Spinal cord (tissue), 9 donors: ENCODE measurements at regions not wholly inside any gene's neighbourhood (a gene's known extent, or its start where the extent isn't known, plus 50 kb on each side); places are given as distances from the start of the nearest gene placed in this dataset.

Experiments
- DNase-seq, 6 donors: peaks; one replicate each; pipeline versions ENCODE4 v3.0.0 to v3.0.0-alpha.2; 2013 to 2015; ENCODE audit warnings: low spot score in 6 of 6, low read depth in 4 of 6
- H3K27ac ChIP-seq: one replicate; pipeline ENCODE4 v1.5.1; 2013; ENCODE audit warnings: low read depth, low read length, control low read depth
- H3K27me3 ChIP-seq: one replicate; pipeline ENCODE4 v1.6.1; 2013; ENCODE audit warnings: low read length; ENCODE audit not compliant: control insufficient read depth, insufficient read depth
- H3K36me3 ChIP-seq: one replicate; pipeline ENCODE4 v1.6.1; 2013; ENCODE audit warnings: low read length; ENCODE audit not compliant: control insufficient read depth, insufficient read depth
- H3K4me1 ChIP-seq: one replicate; pipeline ENCODE4 v1.6.1; 2013; ENCODE audit warnings: low read length; ENCODE audit not compliant: control insufficient read depth, insufficient read depth
- H3K4me3 ChIP-seq: one replicate; pipeline ENCODE4 v1.5.1; 2013; ENCODE audit warnings: low read depth, low read length, control low read depth
- H3K9me3 ChIP-seq: one replicate; pipeline ENCODE4 v1.6.1; 2013; ENCODE audit warnings: low read length; ENCODE audit not compliant: control insufficient read depth, insufficient read depth
- WGBS: methylation state at CpG from one replicate; pipeline ENCODE4 v1.1.5; 2013; ENCODE audit warnings: missing lambda C conversion rate; ENCODE audit not compliant: insufficient coverage; 5-methylcytosine and 5-hydroxymethylcytosine counted together
- donor health status: healthy.

DNA sequence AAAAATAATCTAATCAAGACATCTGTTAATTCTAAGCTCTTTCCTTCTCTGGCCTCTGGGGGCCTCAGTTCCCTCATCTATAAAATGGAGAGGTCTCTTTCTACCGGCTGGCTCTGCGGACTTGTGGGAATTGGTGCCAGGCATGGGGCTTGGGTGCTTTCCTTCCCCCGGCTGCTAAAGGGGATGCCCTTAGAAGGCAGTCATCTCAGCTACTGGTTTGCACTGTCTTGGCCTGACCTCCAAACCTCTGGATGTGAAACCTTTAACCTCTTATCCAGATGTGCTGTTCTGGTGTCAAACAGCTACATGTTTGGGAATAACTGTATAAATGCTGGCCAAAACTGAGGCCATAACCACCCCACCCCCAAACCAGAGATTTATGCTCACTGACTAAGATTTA is 320.0 kb downstream of the RPS24 start:
- 60% methylated on average over 1 of the region's 3 CpGs for WGBS
- no peak for DNase-seq
- Histone ChIP-seq H3K4me3 (no peak overlapping the region), H3K4me1 (peaks cover 18% of the 10 kb centered on the region), H3K27me3 (no peaks in the 10 kb centered on the region), H3K36me3 (no peaks in the 10 kb centered on the region), H3K27ac (no peak overlapping the region), H3K9me3 (no peaks in the 10 kb centered on the region)

GRCh38 chr10:78354101-78354500 is 320.4 kb downstream of the RPS24 start:
- Histone ChIP-seq H3K36me3 (no peaks in the 10 kb centered on the region), H3K27me3 (no peaks in the 10 kb centered on the region), H3K4me1 (peaks cover 22% of the 10 kb centered on the region), H3K27ac (no peak overlapping the region), H3K4me3 (no peak overlapping the region), H3K9me3 (no peaks in the 10 kb centered on the region)
- no peak for DNase-seq
- WGBS, result 78% methylated on average over 6 of the region's 7 CpGs

DNA sequence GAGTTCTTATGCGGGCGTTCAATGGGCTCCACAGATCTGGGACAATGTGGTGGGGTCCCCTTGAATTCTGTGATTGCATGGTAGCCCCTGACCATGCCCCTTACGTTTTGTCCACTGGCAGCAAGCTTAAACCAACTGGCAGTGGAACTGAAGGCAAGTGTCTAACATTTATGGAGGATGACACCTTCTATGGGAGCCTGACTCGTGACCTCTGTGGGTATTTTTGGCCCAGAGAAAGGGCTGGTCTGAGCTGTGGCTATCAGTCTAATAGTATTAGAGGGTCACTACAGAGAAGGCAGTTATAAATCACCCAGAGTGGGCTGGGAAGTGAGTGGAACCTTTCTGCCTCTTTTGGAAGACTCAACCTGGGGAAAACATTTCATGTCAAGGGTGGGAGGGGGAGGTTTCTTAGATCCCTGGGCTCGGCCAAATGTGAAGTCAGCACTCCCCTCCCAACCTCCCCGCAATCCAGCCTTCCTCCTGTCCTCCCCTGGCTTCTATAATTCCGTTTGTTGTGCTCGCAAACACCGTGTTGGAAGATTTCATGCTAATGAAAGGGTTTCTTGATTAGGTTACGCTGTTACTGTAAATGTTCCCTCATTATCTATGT is 322.7 kb downstream of the RPS24 start:
- Histone ChIP-seq H3K27me3 (no peaks in the 10 kb centered on the region), H3K4me1 (peaks cover 35% of the 10 kb centered on the region), H3K4me3 (no peak overlapping the region), H3K36me3 (no peaks in the 10 kb centered on the region), H3K9me3 (no peaks in the 10 kb centered on the region), H3K27ac (no peak overlapping the region)
- no peak for DNase-seq
- 88% methylated on average over 4 of the region's 10 CpGs for WGBS

DNA sequence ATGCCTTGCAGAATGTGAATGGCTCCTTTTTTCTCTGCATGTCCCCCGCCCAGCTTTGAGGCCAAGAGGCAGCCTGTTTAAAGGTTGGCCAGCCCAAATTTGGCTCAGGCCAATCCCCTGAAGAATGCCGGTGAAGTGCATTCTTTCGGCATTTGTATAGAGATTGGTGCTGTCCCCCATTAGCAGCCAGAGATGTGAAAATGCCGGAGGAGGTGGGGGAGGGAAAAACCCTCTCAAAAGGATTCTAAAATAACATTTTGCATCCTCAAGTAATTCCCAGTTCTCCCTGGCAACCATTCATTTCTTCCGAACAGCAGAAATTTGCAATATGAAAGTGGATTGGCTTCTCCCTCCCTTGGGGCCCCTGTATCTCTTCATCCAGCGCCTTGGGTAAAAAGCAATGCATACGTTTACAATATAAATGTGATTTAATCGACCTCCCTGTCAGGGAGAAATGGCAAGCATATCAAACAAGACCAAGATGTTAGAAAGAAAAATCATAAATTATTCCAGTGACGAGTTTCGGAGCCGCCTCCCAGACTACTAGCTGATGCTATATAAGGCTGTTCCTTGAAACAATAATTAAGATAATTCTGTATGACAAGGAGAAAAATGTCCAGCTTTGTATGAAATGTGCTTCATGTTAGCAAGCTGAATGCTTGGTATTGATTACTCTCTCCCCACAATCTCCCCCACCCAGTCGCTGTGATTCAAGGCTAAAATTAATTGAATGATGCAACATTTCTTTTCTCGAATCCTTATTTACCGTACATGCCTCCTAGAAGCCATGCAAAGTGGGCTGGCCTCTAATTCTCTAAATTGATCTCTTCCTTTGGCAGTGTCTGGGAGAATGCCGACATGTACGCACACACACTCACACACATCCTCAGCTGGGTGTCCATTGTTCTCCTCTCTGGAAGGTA is 323.7 kb downstream of the RPS24 start:
- DNase-seq, result peak in 2 of 6 donors; percentile 70 to 94
- no peaks in the 10 kb centered on the region for H3K27me3 ChIP-seq

DNA sequence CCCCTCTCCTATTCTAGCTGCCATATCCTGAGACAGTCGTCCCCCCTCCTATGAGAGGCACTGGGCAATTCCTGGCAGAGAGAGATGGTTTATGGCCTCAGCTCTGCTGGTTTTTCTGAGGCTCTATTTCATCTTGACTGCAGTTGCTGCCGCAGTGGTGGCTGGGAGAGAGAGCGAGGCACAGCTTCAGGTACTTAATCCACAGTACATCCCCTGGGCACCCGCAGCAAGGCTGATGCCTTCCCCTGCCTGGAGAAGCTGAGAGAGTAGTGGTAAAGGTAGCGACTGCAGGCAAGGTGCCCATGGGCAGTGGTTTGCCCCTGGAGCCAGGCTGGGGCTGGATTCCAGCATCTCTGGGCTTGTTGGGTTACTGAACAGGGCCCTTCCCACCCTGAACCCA is 324.7 kb downstream of the RPS24 start:
- peak in 2 of 6 donors; percentile 21 to 86 for DNase-seq
- Histone ChIP-seq H3K9me3 (no peaks in the 10 kb centered on the region), H3K36me3 (no peaks in the 10 kb centered on the region), H3K27ac (peak overlapping the region; percentile 44), H3K27me3 (no peaks in the 10 kb centered on the region), H3K4me1 (peaks cover 42% of the 10 kb centered on the region), H3K4me3 (no peak overlapping the region)
- 70% methylated on average over 4 of the region's 5 CpGs for WGBS

More for the DNA sequence above, 323.7 kb downstream of the RPS24 start:
- no peaks in the 10 kb centered on the region for H3K9me3 ChIP-seq
- peak overlapping the region; percentile 55 for H3K27ac ChIP-seq
- H3K36me3 ChIP-seq, result no peaks in the 10 kb centered on the region
- H3K4me1 ChIP-seq, result peaks cover 40% of the 10 kb centered on the region
- no peak overlapping the region for H3K4me3 ChIP-seq
- WGBS, result 52% methylated on average over 6 of the region's 16 CpGs

GRCh38 chr10:78358982-78359381 is 325.3 kb downstream of the RPS24 start:
- WGBS, result 88% methylated on average over 1 of the region's 5 CpGs
- DNase-seq, result no peak
- Histone ChIP-seq H3K27me3 (no peaks in the 10 kb centered on the region), H3K27ac (no peak overlapping the region), H3K9me3 (no peaks in the 10 kb centered on the region), H3K4me3 (no peak overlapping the region), H3K4me1 (peaks cover 42% of the 10 kb centered on the region), H3K36me3 (no peaks in the 10 kb centered on the region)

DNA sequence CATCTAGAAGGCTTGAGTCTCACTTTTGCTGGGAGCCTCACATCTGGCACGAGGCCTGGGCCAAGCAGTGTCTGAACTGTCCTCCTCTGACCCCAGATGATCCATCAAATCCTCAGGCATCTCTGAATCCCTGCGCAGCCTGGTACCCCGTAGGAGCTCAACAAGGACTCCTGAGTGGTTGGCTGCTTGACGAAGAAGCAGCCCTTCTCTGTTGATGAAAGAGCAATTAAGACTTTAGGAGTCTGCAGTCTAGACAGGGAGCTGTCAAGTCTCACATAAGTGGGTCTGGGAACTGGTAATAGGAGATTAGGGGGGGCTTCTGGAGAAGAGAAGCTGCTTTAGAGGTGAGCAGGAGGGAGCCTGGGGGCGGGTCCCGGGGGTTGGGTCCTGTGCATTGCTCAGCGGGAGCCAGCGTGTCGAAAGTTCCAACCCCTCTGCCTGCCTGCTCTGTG is 326.0 kb downstream of the RPS24 start:
- Histone ChIP-seq H3K4me3 (no peak overlapping the region), H3K27me3 (no peaks in the 10 kb centered on the region), H3K36me3 (no peaks in the 10 kb centered on the region), H3K9me3 (no peaks in the 10 kb centered on the region), H3K27ac (no peak overlapping the region), H3K4me1 (peaks cover 42% of the 10 kb centered on the region)
- DNase-seq, result peak in 1 of 6 donors; percentile 47
- WGBS, result 16% methylated on average over 4 of the region's 9 CpGs

DNA sequence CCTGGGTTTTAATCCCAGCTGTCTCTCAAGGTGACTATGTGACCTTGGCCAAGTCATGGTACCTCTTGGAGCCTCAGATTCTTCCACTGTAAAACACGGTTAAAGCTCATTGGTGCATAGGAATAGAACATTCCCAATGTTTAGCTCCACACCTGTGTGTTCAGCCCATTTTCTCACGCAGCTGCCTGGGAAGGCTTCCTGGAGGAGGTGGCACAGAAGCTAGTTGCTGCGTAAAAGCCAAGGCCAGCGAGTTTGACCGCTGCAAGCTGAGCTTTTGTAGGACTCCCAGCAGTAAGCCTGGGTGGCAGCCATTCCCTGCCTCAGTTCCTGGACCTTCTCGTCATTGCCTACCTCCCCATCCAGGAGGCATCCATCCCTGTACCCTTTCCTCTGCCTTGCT is 326.6 kb downstream of the RPS24 start:
- DNase-seq, result no peak
- H3K27me3 ChIP-seq, result no peaks in the 10 kb centered on the region
- H3K9me3 ChIP-seq, result no peaks in the 10 kb centered on the region
- no peak overlapping the region for H3K4me3 ChIP-seq
- peaks cover 45% of the 10 kb centered on the region for H3K4me1 ChIP-seq
- H3K27ac ChIP-seq, result no peak overlapping the region
- WGBS, result 91% methylated on average over 6 of the region's 6 CpGs
- no peaks in the 10 kb centered on the region for H3K36me3 ChIP-seq

DNA sequence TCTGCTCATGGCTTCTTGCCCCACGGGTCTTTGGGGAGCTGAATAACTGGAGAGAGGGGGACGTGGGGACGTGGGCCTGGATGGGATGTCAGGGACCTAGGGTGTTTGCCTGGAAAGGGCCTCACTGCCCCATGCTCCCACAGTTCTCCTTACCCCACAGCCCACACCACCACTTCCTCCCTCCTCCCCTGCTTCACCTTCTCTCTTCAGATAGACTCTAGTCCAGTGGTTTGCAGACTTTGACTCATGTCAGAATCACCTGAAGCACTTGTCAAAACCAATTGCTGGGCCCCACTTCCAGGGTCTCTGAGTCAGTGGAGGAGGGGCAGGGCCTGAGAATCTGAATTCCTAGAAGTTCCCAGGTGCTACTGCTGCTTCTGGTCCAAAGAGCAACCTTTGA is 327.4 kb downstream of the RPS24 start:
- Histone ChIP-seq H3K4me1 (peaks cover 53% of the 10 kb centered on the region), H3K27me3 (no peaks in the 10 kb centered on the region), H3K36me3 (no peaks in the 10 kb centered on the region), H3K9me3 (no peaks in the 10 kb centered on the region), H3K27ac (no peak overlapping the region), H3K4me3 (no peak overlapping the region)
- DNase-seq, result no peak
- WGBS, result 57% methylated on average over 1 of the region's 3 CpGs
